GM23338 (cell line): ENCODE measurements at regions not wholly inside any gene's neighbourhood (a gene's known extent, or its start where the extent isn't known, plus 50 kb on each side); places are given as distances from the start of the nearest gene placed in this dataset.

Experiments used
- CTCF ChIP-seq, 2 experiments: fragments of 200-600 bp in 1 of 2; sonication (generic) in 1 of 2; conservative IDR thresholded peaks; 2 replicates each; pipeline versions ENCODE4 v1.5.1 to v1.6.1; 2016 to 2017; ENCODE audit warnings: antibody characterized with exemption in 2 of 2, low read depth in 2 of 2, mild to moderate bottlenecking in 2 of 2, moderate library complexity in 1 of 2
- EZH2 ChIP-seq: fragments of 200-600 bp; sonication (generic); IDR thresholded peaks from one replicate; pipeline ENCODE4 v1.8.0; 2017; ENCODE audit warnings: antibody characterized with exemption, mild to moderate bottlenecking, low read depth; ENCODE audit not compliant: unreplicated experiment
- JUNB ChIP-seq: IDR thresholded peaks from one replicate; pipeline ENCODE4 v1.6.1; 2016; ENCODE audit warnings: antibody characterized with exemption; ENCODE audit not compliant: unreplicated experiment
- POLR2AphosphoS5 ChIP-seq: IDR thresholded peaks from 2 replicates; pipeline ENCODE4 v1.6.1; 2016; ENCODE audit warnings: antibody characterized with exemption, low read depth
- TF ChIP-seq, protein P1 (sequence below): IDR thresholded peaks from one replicate; pipeline ENCODE4 v1.6.1; 2018; ENCODE audit warnings: antibody characterized with exemption; ENCODE audit not compliant: unreplicated experiment

- TF ChIP-seq CTCF (conservative IDR thresholded peaks at IDR 0.05; ENCODE audit: low read depth in 2 of 2) = no peak
- no peak for TF ChIP-seq POLR2AphosphoS5
- no peak for TF ChIP-seq EZH2
- TF ChIP-seq, protein P1, sequence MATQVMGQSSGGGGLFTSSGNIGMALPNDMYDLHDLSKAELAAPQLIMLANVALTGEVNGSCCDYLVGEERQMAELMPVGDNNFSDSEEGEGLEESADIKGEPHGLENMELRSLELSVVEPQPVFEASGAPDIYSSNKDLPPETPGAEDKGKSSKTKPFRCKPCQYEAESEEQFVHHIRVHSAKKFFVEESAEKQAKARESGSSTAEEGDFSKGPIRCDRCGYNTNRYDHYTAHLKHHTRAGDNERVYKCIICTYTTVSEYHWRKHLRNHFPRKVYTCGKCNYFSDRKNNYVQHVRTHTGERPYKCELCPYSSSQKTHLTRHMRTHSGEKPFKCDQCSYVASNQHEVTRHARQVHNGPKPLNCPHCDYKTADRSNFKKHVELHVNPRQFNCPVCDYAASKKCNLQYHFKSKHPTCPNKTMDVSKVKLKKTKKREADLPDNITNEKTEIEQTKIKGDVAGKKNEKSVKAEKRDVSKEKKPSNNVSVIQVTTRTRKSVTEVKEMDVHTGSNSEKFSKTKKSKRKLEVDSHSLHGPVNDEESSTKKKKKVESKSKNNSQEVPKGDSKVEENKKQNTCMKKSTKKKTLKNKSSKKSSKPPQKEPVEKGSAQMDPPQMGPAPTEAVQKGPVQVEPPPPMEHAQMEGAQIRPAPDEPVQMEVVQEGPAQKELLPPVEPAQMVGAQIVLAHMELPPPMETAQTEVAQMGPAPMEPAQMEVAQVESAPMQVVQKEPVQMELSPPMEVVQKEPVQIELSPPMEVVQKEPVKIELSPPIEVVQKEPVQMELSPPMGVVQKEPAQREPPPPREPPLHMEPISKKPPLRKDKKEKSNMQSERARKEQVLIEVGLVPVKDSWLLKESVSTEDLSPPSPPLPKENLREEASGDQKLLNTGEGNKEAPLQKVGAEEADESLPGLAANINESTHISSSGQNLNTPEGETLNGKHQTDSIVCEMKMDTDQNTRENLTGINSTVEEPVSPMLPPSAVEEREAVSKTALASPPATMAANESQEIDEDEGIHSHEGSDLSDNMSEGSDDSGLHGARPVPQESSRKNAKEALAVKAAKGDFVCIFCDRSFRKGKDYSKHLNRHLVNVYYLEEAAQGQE = no peak
- no peak for TF ChIP-seq JUNB
These were observed 432.3 kb downstream of the PTPRU start for GRCh38 chr1:29668551-29669157.
